ENCODE measurements at regions not wholly inside any gene's neighbourhood (a gene's known extent, or its start where the extent isn't known, plus 50 kb on each side); places are given as distances from the start of the nearest gene placed in this dataset.
A peak's percentile ranks its signal among the peaks of the same experiment; 100 is the strongest.
"Not testable (repeated sequence)": the region's sequence is repeated elsewhere in the genome, so short reads cannot be mapped to it uniquely, and the experiment has no call there.

DNA sequence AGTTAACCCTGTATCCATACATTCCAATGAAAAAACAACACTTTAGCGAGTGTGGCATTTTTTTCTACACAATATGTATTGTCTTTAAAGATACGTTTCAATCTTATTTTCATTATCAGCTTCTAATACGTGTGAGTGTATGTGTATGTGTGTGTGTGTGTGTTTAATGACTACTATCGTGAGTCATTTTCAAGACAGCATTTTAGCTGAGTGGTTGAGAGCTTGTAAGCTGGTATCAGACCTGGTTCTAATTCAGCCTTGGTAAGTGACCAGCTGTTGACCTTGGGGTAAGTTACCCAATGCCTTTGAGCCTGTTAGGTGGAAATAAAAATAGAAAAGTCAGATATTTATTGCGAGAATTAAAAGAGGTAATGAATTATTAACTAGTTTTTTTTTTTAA, 320.0 kb upstream of the NT5E start:
- DNase-seq, result no peak

DNA sequence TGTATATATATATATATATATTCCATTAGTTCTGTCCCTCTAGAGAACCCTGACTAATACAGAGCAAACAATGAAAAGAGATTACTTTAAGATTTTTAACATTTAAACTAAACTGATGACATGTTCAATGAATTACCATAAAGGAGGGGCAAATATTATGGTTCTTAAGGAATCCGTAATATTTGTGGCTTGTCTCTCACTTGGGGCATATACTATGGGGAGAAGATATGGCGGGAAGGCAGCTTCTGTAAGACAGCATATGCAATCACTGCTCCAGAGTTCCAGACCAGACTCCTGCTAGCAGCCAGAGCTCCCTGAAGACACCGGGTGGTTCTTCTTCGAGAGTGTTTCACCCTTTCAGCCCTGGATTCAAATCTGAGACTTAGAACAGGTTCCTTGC, 321.1 kb upstream of the NT5E start:
- DNase-seq, result no peak

DNA sequence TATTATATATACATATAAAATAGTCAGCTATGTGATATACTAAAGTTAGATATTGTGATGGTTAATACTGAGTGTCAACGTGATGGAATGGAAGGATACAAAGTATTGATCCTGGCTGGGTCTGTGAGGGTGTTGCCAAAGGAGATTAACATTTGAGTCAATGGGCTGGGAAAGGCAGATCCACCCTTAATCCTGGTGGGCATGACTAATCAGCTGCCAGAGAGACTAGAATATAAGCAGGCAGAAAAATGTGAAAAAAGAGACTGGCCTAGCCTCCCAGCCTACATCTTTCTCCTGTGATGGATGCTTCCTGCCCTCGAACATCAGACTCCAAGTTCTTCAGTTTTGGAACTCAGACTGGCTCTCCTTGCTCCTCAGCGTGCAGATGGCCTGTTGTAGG, 321.6 kb upstream of the NT5E start:
- not testable (repeated sequence) for DNase-seq

DNA sequence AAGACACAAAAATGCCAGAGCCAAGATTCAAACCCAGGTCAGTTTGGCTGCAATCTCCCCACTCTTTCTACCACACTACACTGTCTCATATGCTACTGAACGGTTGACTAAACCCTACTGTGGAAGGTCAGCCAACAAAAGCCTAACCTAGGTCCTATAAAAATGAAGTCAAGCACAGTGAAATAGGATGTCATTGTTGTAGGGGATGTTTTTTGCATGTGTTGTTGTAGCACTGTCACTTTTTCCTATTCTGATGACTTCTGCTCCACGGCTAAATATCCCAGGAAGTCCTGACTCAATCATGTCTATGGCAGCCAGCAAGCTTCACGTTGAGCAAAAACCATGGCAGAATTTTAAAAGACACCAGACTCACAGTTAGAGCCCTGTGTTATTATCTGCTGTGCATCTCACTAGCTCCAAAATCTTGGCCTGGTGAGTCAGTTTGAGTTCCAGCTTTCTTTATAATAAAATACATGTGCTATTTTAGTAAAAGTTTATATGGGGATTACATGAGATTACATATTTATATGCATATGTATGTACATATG, 322.1 kb upstream of the NT5E start:
- no peak for DNase-seq

DNA sequence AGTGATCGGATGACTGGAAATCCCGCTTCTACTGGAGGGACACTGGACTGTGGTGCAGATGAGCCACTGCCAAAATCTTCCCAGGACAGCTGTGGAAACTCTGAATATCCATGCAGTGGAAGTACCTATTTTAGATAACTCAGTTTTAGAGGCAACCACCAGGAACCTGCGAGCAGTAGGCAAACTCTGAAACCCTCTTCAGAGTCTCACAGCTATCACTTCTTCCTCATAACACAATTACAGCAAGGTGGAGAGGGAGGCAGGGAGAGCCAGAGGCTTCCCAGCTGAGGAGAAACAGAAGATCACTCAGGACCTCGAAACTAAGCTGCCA, 322.8 kb upstream of the NT5E start:
- DNase-seq, result peak in 1 of 56 donors; percentile 1

DNA sequence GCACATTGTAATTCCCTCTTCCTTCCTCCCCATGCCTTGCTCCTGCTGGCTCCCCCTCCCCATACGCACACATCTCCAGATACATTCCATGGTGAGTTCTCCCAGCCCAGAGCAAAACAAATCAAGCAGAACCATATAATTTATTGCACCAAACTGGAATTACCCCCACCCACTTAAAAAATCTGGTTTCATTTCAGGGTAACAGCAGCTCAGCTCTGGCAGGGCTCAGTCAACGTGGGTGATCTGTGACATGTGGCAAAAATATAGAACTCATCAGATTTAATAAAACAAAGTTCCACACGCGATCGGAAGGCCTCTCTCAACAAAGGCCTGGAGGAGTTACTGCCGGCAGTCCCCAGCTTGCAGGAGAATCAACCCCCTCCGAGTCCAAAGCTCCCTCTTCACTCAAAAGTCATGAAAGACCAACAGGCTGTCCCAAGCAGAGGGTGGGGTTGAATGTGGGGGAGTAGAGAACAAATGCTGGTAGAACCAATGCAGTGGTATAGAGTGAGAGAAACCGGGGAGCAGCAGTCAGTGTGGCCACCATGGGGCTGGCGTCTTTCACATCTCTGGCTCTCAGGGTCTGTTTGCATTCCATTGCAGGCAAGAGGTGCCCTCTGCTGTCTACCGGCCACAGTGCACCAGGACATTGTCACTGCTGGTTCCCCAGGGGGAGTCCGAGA, 323.3 kb upstream of the NT5E start:
- peak in 24 of 56 donors; percentile 1 to 55 (median 9) for DNase-seq

DNA sequence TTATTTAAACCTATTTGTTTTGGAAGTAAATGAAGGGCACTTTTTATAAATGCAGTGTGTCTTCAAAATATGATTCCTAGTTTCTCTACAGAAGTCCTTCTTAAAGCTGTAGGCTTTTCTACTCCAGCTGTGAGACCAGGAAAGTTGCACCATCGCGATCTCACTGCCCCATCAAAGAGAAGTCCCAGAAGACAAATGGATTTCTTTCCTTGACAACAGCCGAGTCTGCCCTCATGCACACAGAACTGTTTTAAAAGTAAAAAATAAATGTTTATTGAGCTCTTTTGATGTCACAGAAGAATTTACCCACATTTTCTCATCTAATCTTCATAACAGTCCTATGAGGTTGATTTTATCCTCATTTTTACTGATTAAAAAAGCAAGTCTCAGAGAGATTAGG, 324.4 kb upstream of the NT5E start:
- no peak for DNase-seq

DNA sequence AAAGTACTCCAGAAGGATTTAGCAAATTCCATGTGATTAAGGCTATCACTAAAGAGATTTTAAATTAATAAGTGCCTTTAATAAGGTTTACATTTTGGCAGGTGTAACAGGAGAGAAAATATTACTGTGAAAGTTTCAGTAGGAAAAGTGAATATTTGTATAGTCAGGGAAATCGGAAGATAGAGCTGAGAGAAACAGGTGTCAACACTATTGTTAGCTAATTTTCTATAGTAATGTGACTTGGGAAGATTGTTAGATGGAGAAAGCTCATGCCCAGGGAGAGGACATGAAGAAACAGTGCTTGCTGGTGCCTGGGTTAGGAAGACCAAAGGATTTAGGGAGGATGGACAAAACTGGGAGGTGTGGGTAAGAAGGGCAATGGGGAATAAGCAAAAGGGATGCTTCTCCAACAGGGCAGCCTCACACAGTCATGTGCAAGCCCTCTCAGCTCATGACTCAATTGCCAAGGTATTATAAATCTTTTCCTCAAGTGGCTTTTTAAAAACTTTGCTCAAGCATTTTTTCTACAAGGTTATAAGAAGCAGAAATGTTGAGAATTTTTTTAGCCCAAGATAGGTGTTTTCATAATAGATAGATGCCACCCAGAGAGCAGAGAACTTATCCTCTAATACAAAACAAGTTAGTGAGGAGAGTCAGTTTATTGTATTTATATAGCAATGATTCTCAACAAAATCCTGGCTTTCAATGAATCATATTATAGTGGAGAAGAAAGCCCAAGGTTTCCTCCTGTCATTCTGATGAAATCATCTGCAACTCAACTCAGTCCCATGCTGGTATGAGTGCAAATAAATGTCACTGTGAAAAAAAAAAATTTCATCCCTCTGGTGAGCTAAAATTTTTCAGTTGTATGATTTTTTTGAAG, 325.2 kb upstream of the NT5E start:
- no peak for DNase-seq

DNA sequence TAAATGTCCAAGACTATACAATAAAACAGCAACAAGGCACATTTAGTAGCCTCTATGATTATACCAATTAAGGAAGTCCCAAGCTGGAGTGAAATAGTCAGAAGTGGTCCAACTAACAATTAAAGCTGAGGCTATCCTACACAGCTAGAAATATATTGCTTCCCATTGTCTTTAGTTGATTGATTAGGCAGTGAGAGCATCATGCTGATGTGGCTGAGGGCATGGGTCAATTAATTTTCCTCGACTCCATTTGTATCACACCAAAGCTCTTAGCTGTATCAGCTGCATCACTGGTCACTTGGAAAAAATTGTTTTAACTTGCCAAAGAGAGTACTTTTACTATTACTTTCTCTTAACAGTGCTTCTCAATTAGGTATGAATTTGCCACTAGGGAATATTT, 328.7 kb upstream of the NT5E start:
- no peak for DNase-seq

DNA sequence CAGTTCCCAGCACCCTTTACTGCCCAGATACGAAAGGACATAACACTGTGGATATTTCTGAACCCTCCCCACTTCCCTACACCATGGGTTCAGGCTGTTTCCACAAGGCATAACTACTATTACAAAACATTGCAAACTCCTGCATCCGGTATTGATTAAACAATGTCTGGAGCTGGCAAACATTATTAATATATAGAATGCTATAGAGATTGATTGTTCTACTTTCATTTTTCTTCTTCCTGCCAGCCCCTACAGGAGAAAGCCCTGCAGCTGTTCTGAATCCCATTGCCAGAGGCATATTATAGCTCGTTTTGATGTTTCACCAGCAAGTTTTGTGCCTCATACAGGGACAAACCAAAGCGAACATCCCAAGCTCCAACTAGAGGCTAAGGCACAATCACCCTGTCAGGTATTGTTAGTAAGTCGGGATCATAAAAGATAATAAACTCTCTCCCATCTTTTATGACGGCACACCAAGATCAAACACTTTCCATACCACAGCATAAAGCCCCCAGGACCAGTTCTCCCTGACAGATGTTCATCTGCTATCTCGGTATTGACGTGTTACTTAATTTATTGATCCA, 331.1 kb upstream of the NT5E start:
- DNase-seq, result no peak

DNA sequence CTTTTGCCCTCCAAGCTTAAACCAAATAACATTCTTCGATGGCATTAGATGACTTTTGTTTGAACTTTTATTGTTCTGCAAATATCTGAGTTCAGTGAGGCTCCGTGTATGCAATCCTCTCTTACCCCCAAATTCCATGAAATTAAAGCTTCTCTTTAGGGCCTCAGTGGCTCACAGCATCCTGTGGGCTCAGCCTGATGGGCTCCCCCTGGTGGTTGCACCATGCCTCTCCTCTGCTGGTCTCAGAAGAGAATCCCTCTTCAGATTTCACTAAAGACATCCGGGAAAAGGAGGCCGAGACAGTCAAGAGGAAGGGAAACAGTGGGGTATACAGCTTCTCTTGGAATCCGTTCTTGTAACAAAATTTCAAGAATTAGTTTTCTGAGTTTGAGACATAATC, 331.6 kb upstream of the NT5E start:
- DNase-seq, result no peak

DNA sequence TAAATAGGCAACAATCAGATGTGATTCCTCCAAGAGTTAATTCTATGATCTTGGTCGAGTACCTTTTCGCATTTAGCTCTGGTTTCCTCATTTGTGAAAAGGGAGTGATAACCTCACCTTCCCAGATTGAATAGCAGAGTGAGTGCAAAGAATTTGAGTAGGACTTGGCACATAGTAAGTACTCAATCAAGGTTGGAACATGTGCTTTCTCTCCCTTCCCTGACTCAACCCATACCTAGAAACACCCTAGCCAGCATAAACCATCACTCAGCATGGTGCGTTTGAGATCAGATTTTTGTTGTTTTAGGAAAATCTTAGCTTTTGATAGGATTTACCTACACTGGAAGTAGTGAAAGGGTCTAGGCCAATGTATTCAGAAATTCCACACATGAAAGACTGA, 333.4 kb upstream of the NT5E start:
- no peak for DNase-seq

DNA sequence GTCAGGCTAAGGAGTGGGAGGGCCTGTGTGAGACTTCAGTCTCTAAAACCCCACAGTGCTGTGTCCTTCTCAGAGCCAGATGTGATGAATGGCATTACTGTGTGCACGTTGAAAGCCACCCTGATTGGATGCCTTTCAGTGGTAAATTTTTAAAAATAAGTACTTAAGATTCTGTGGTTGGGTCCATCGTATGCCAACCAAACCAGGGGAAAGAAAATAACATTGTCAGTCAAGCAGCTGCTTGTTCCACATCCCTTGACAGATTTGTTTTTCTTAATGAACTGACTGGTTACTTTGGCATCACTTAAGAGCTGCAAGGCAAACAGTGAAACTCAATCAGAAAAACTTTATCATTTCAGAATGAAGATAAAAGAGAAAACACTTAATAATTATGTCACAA, 334.0 kb upstream of the NT5E start:
- no peak for DNase-seq

DNA sequence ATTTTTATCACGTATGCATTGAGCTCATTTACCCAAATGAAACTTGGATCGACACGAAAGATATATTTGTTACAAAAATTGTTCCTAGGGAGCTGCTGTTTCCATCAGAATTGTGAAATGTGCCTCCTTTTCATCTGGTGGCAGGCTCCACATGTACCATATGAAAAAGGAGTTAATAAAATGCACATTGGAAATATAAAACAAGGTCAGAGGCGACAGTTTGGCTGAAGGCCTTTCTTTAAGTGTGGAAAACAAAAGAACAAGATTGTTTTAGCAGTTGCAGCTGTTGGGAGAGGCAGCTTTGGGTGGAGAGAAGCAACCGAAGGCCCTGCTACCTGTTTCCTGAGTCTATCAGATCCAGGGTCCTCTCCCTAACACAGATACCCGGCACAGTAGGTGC, 334.5 kb upstream of the NT5E start:
- no peak for DNase-seq

DNA sequence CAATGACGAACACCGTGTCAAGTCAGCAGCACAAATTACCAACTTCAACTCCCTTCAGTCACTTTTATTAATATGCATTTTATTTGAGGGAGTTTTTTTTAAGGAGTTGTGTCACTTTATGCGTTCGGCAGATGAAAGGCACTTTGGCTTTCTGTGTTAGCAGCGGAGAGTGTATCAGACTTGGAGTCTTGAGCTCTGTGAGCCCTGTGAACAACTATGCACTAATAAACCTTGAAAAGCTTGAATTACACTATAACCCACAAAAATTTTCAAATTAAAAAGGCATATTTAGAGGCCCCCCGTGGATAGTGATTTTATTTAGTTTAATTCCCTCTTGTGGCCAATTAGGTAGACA, 335.3 kb upstream of the NT5E start:
- no peak for DNase-seq

DNA sequence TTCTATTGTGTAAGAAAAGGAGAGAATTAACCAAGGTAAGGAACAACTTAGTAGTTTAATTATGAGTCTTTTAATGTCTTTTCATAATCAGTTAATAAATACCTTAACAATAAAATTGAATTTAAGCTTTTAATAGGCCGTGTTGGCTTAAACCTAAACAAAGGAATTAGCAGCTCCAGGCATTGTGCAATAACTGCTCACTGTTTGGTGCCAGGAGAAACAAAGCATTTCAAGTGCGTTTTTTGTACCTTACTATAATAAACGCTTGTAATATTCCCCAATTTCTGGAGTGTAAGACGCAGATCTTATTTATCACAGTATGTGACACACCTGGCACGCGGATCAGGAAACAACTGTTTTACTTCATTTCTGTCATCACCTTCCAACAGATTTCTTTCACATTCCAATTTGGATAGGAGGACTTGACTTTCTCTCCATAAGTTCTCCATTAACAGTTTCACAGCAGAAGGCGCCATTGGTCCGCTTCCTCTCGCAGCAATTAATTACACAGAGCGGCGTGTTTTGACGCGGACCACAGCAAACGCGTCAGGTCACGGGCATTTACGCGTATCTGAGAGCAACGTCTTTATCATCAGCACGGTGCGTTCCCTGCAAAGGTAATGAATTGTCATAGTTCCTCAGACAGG, 335.8 kb upstream of the NT5E start:
- peak in 9 of 56 donors; percentile 1 to 16 (median 3) for DNase-seq

DNA sequence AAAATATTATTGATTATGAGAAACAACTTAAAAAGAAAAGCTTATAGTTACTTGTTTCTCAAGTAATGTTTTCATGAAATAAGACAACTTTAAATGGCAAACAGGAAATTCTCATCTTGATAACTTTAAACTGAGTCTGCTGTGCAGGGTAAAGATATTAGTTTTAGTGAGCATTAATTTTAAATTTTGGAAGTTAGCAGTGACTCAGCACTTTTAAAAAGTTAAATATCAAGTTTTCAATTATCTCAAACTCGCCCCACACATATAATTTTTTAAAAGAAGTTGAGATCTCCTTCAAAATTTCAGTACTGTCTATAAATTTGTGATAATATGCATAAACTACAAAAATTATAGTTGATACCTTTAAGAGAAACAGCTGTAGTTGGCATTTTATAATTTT, 337.3 kb upstream of the NT5E start:
- DNase-seq, result no peak

DNA sequence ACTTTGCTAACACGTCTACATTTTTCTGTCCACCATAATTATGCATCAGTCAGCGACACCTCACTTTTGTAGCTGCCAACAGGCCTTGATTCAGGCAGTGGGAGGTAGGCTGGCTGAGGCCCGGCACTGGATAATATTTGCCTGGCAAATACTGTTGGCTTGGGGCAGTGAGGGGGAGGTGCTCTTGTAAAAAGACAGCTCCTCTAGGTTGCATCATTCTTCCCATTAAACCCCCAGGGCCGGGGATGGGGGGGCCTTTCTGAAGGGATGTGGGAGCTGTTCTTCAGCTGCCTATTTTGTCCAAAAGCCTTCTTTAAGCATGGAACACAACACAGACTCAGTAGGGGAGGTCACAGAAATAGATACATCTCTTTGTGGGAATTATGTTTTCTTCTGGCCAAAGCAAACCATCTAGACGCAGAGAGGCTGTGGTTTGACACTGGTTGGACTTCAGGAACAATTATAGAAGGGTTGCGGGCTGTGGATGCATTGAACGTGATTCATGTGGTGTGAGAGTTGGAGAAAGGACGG, 338.3 kb upstream of the NT5E start:
- no peak for DNase-seq

DNA sequence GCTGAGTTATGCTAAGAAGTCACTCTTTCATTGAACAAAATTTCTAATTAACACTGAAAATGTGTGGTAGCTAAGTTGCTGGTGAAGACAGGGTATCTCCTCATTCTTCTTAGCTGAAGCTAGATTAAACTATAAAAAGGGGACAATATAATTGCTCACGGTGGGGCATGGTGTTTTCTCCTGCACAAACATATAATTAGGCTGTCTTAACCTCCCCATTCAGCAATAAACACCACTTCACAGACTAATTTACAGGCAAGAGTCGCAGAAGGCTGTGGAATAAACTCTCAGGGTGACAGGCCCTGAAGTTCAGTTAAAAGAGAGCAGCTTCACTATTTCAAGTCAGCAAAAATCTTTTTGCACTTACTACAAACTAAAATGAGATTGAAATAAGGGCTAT, 338.9 kb upstream of the NT5E start:
- no peak for DNase-seq

DNA sequence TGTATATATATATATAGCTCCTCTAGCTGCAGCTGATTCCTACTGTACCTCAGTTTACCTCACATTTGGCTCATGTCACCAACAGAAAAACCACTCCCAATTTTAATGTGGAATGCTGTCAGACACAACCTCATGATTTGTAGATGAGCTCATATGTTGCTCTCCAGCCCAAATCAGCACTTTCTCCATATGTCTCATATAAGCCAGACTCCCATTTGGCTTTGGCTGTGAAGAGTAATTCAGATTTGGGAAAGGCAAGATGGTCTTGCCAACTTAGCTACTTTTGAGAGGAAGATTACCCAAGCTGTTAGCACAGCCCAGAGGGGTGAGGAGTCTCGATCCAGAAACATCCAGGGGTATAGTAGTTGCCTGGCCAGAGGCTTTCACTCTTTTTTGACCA, 342.2 kb upstream of the NT5E start:
- no peak for DNase-seq

DNA sequence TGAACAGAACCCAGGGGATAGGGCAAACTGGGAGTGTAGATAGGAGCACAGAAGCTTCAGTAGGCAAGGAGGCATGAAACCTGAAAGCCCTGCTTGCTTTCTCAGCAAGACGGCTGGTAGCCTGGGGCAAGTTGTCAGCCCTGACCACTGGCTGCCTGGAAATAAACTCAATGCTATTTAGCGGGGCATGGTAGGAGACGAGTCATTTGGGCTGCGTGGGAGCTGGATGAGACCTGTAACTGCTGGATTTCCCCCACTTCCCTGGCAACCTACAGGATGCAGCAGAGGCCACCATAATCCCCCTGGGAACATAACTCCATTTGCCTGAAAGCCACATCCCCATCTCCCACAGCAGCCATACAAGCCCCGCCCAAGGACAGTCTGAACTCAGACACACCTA, 332.6 kb upstream of the TBX18 start:
- no peak for DNase-seq

DNA sequence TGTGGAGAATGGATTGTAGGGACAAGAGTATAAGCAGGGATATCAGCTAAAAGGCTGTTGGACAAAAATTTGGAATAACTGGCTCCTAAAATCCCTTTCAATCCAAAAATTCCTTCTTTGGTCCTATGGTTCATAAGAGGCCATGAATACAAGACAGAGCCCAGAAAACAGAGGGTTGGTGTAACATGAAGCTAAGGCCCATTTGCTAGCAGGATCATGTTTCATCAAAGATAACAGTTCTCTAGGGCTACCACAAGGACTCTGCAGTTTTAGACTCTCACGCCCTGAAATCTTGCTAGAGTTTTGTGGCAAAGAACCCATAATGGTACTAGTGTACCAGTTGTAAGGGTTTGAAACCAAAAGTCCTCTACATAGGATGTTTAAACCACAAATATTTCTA, 327.8 kb upstream of the TBX18 start:
- no peak for DNase-seq
